Left lung (tissue), 4 donors: ENCODE measurements at regions not wholly inside any gene's neighbourhood (a gene's known extent, or its start where the extent isn't known, plus 50 kb on each side); places are given as distances from the start of the nearest gene placed in this dataset.
"Not testable (repeated sequence)": the region's sequence is repeated elsewhere in the genome, so short reads cannot be mapped to it uniquely, and the experiment has no call there.

Experiments used
- ATAC-seq: fragments of 200-7000 bp; cut with Tn5 transposase; one replicate; pipeline ENCODE4 v1.9.1; 2020; ENCODE audit warnings: moderate library complexity
- DNase-seq, 4 donors: peaks; one replicate each; pipeline ENCODE4 v3.0.0-alpha.2; 2013 to 2020
- H3K27ac ChIP-seq, 2 donors: fragments of 200-600 bp; sonication (generic) in 1 of 2; one replicate each; pipeline versions ENCODE4 v1.5.0 to v1.8.0; 2020 to 2021
- H3K27me3 ChIP-seq, 2 donors: fragments of 200-600 bp; sonication (generic) in 1 of 2; one replicate each; pipeline versions ENCODE4 v1.5.0 to v1.8.0; 2020 to 2021
- H3K36me3 ChIP-seq, 2 donors: fragments of 200-600 bp; sonication (generic) in 1 of 2; one replicate each; pipeline versions ENCODE4 v1.5.0 to v1.8.0; 2020 to 2021
- H3K4me1 ChIP-seq, 2 donors: fragments of 200-600 bp; one replicate each; pipeline ENCODE4 v1.8.0; 2021
- H3K4me3 ChIP-seq, 2 donors: fragments of 200-600 bp; sonication (generic) in 1 of 2; one replicate each; pipeline versions ENCODE4 v1.5.0 to v1.8.0; 2020 to 2021; ENCODE audit warnings: mild to moderate bottlenecking in 1 of 2
- H3K9me3 ChIP-seq, 2 donors: fragments of 200-600 bp; sonication (generic) in 1 of 2; one replicate each; pipeline versions ENCODE4 v1.5.0 to v1.8.0; 2020 to 2021
- intact Hi-C, 2 donors: fragments of 100-400 bp; cut with DNase I; formaldehyde crosslinking; loops; one replicate each; pipeline versions ENCODE4 v1.11.2 to v1.14.2; 2022
- TF ChIP-seq, protein P1 (sequence below), 2 donors: fragments of 200-600 bp; sonication (generic) in 1 of 2; IDR thresholded peaks; one replicate each; pipeline versions ENCODE4 v1.5.0 to v1.8.0; 2021; ENCODE audit warnings: antibody characterized with exemption in 2 of 2
- donor health status: DM: no; HTN: yes; CAD: no.
- donor health status: DM: no; HTN: no; CAD: no.

DNA sequence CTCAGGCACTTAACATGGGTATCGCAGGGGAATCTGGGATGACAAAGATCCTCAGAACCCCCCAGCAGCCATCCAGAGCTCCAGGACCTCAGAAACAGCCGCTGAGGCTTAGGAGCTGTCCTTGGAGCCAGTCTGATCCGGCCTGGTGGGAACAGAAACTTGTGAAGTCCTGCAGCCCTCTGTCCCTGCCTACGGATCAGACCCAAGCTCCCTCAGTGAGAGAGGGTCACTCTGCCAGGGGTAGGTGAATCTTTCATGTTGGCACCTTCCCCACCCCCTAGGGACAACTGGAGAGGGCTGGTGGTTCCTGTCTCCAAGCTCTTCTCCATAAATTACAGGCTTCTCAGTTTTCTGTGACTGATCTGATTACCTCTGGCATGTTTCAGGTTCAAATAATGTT, 122.3 kb downstream of the TLR5 start:
- H3K4me1 ChIP-seq = peaks cover 0 to 3% of the 10 kb centered on the region in 2 donors
- DNase-seq (no peak), ATAC-seq (no peak)
- H3K4me3 ChIP-seq = no peak overlapping the region
- H3K36me3 ChIP-seq = no peaks in the 10 kb centered on the region
- H3K9me3 ChIP-seq = no peaks in the 10 kb centered on the region
- TF ChIP-seq, protein P1, sequence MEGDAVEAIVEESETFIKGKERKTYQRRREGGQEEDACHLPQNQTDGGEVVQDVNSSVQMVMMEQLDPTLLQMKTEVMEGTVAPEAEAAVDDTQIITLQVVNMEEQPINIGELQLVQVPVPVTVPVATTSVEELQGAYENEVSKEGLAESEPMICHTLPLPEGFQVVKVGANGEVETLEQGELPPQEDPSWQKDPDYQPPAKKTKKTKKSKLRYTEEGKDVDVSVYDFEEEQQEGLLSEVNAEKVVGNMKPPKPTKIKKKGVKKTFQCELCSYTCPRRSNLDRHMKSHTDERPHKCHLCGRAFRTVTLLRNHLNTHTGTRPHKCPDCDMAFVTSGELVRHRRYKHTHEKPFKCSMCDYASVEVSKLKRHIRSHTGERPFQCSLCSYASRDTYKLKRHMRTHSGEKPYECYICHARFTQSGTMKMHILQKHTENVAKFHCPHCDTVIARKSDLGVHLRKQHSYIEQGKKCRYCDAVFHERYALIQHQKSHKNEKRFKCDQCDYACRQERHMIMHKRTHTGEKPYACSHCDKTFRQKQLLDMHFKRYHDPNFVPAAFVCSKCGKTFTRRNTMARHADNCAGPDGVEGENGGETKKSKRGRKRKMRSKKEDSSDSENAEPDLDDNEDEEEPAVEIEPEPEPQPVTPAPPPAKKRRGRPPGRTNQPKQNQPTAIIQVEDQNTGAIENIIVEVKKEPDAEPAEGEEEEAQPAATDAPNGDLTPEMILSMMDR (IDR thresholded peaks at IDR 0.05) = no peak
- intact Hi-C loops = no loop called here
- H3K27ac ChIP-seq = no peak overlapping the region
- no peaks in the 10 kb centered on the region for H3K27me3 ChIP-seq

- H3K36me3 ChIP-seq = no peaks in the 10 kb centered on the region
- ATAC-seq (no peak), DNase-seq (peak in 2 of 4 donors; percentile 65 to 80)
- TF ChIP-seq, protein P1 (IDR thresholded peaks at IDR 0.05) = no peak
- no peaks in the 10 kb centered on the region for H3K27me3 ChIP-seq
- peak overlapping the region in 1 of 2 donors; percentile 53 for H3K27ac ChIP-seq
- H3K4me3 ChIP-seq = no peak overlapping the region
- intact Hi-C loops = no loop called here
- H3K9me3 ChIP-seq = no peaks in the 10 kb centered on the region
- H3K4me1 ChIP-seq = peaks cover 0 to 3% of the 10 kb centered on the region in 2 donors
Measured at GRCh38 chr1:223022641-223023473, 120.2 kb downstream of the TLR5 start.

GRCh38 chr1:223023863-223024262, 119.2 kb downstream of the TLR5 start:
- H3K27me3 ChIP-seq = no peaks in the 10 kb centered on the region
- no peaks in the 10 kb centered on the region for H3K36me3 ChIP-seq
- intact Hi-C loops = no loop called here
- TF ChIP-seq, protein P1 (IDR thresholded peaks at IDR 0.05) = no peak
- H3K4me1 ChIP-seq = peaks cover 0 to 3% of the 10 kb centered on the region in 2 donors
- no peak overlapping the region for H3K4me3 ChIP-seq
- H3K9me3 ChIP-seq = no peaks in the 10 kb centered on the region
- no peak for ATAC-seq
- peak overlapping the region in 1 of 2 donors; percentile 5 for H3K27ac ChIP-seq
- DNase-seq = no peak

GRCh38 chr1:223024486-223024885, 118.6 kb downstream of the TLR5 start:
- H3K27me3 ChIP-seq, DNase-seq, H3K9me3 ChIP-seq, H3K4me1 ChIP-seq, ATAC-seq, H3K4me3 ChIP-seq, intact Hi-C loops, H3K27ac ChIP-seq, H3K36me3 ChIP-seq: not testable (repeated sequence)

DNA sequence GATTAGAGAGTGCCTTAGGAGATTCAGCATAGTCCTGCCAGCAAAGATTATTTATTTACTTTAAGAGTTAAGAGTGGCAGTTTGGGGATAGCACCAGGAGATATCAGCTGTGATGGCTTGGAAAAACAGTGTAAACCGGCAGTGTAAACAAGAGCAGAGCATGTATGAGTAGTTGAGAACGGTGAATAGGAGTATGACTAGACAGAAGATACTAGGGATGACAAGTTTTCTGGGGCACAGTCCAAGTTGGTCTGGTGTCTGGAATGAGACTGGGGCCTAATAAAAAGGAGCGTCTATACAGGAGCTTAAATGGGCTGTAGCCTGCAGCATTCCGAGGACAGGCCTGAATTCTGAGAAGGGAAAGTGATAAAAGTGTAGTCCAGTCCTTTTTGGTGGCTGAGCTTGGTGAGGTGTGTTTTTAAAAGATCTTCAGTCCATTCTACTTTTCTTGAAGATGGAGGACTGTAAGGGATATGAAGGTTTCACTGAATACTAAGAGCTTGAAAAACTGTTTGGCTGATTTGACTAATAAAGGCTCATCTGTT, 117.8 kb downstream of the TLR5 start:
- H3K4me3 ChIP-seq, DNase-seq, H3K27me3 ChIP-seq, H3K27ac ChIP-seq, H3K36me3 ChIP-seq, intact Hi-C loops, H3K4me1 ChIP-seq, H3K9me3 ChIP-seq, ATAC-seq: not testable (repeated sequence)

DNA sequence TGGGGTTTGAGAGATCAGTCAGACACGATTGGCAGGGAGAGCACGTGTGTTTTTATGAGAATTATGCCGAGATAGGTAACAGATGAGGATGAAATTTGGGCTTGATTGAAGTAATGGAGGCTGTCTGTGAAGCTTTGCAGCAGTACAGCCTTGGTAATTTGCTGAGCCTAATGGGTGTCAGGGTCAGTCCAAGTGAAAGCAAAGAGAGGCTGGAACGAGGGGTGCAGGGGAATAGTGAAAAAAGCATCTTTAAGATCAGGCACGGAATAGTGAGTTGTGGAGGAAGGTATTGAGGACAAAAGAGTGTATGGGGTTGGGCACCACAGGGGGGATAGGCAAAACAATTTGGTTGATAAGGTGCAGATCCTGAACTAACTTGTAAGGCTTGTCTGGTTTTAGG, 116.4 kb downstream of the TLR5 start:
- H3K36me3 ChIP-seq, H3K27me3 ChIP-seq, DNase-seq, ATAC-seq, intact Hi-C loops, H3K4me3 ChIP-seq, H3K4me1 ChIP-seq, H3K9me3 ChIP-seq: not testable (repeated sequence)
- peak overlapping the region in 1 of 2 donors; percentile 48 for H3K27ac ChIP-seq
